ENCODE measurements at regions not wholly inside any gene's neighbourhood (a gene's known extent, or its start where the extent isn't known, plus 50 kb on each side); places are given as distances from the start of the nearest gene placed in this dataset.

DNA sequence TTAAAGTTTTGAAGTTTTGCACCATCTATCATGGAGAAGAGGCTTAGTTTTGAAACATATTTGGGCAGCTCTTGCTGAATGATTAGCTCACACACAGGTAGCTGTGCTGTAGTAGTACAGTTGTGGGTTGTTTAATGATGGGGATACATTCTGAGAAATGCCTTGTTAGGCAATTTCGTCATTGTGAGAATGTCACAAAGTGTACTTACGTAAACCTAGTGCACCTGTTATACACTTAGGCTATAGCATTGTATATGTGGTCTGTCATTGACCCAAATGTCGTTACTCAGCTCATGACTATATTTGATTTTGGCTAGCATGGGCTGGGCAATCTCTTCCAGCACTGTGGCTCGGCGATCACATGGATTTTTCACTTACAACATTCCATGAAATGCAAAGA, 247.2 kb upstream of the IGFBP3 start:
- intact Hi-C loops (cut with micrococcal nuclease), result no loop called here
- Histone ChIP-seq H3K27ac (ENCODE audit: low read depth, low read length) (no peak overlapping the region), H3K27me3 (ENCODE audit: insufficient read depth, low read length) (no peaks in the 10 kb centered on the region), H3K79me2 (ENCODE audit: insufficient read depth, low read length) (no peaks in the 10 kb centered on the region), H3K9me2 (ENCODE audit: insufficient read depth) (no peaks in the 10 kb centered on the region), H3K9me3 (ENCODE audit: control insufficient read depth in 1 of 2, insufficient read depth in 1 of 2, low read depth in 1 of 2, low read length in 2 of 2) (no peaks in the 10 kb centered on the region), H3K4me2 (ENCODE audit: low read length) (no peak overlapping the region), H4K20me1 (ENCODE audit: insufficient read depth) (no peaks in the 10 kb centered on the region), H3K36me3 (ENCODE audit: control insufficient read depth in 1 of 2, insufficient read depth in 2 of 2, low read length in 2 of 2) (no peaks in the 10 kb centered on the region), H3K4me1 (ENCODE audit: control insufficient read depth in 1 of 2, insufficient read depth in 2 of 2, low read length in 2 of 2) (no peaks in the 10 kb centered on the region), H2AFZ (ENCODE audit: low read depth, low read length, poor library complexity, severe bottlenecking) (no peak overlapping the region), H3K9ac (ENCODE audit: low read length) (no peak overlapping the region), H3K4me3 (replicated peaks in 1 of 2; ENCODE audit: low read depth in 1 of 2, low read length in 2 of 2) (no peak overlapping the region)
- ATAC-seq, result no peak
- POLR2A ChIA-PET, result no interaction called here
- CTCF ChIA-PET, result no interaction called here
- BruUV-seq (replicated peaks), result no TSS peak
- DNase-seq (ENCODE audit: low read depth, low spot score), result no peak
- TF ChIP-seq SP1 (IDR thresholded peaks at IDR 0.05; ENCODE audit: low read depth), result no peak
- TF ChIP-seq CTCF (IDR thresholded peaks at IDR 0.05 in 2 of 3, conservative IDR thresholded peaks at IDR 0.05 in 1 of 3; ENCODE audit: borderline replicate concordance in 1 of 3, insufficient read depth in 1 of 3, low read depth in 2 of 3, low read length in 2 of 3), result no peak
- no peak for TF ChIP-seq ATF3 (IDR thresholded peaks at IDR 0.05)
- TF ChIP-seq REST (IDR thresholded peaks at IDR 0.05; ENCODE audit: low read depth), result no peak
- TF ChIP-seq, protein P1, sequence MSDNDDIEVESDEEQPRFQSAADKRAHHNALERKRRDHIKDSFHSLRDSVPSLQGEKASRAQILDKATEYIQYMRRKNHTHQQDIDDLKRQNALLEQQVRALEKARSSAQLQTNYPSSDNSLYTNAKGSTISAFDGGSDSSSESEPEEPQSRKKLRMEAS (IDR thresholded peaks at IDR 0.05), result no peak
- no peak for TF ChIP-seq ZNF274 (IDR thresholded peaks at IDR 0.05; ENCODE audit: low read depth, low read length)
- no peak for TF ChIP-seq EZH2 (IDR thresholded peaks at IDR 0.05)
- TF ChIP-seq POLR2AphosphoS5 (IDR thresholded peaks at IDR 0.05; ENCODE audit: low read depth, low read length), result no peak
- TF ChIP-seq TCF7L2 (IDR thresholded peaks at IDR 0.05; ENCODE audit: borderline replicate concordance, extremely low read depth, insufficient read depth, insufficient read length), result no peak
- TF ChIP-seq ZFX (IDR thresholded peaks at IDR 0.05), result no peak
- no peak for TF ChIP-seq EGR1 (IDR thresholded peaks at IDR 0.05; ENCODE audit: low read depth)
- no peak for TF ChIP-seq CBX3 (IDR thresholded peaks at IDR 0.05; ENCODE audit: low read depth)
- TF ChIP-seq ZBTB33 (IDR thresholded peaks at IDR 0.05; ENCODE audit: extremely low read depth, insufficient replicate concordance, low read length), result no peak
- no peak for TF ChIP-seq POLR2A (IDR thresholded peaks at IDR 0.05; ENCODE audit: borderline replicate concordance, extremely low read depth, insufficient read depth, insufficient read length)
- TF ChIP-seq JUND (IDR thresholded peaks at IDR 0.05), result no peak
- TF ChIP-seq EZH2phosphoT487 (IDR thresholded peaks at IDR 0.05; ENCODE audit: borderline replicate concordance), result no peak
- TF ChIP-seq FOSL1 (IDR thresholded peaks at IDR 0.05; ENCODE audit: low read depth), result no peak
- no peak for TF ChIP-seq SIN3A (IDR thresholded peaks at IDR 0.05; ENCODE audit: low read depth)
- no peak for TF ChIP-seq YY1 (IDR thresholded peaks at IDR 0.05; ENCODE audit: extremely low read depth, insufficient replicate concordance, low read depth, low read length)
- RAD21 ChIA-PET (ENCODE audit: low non-redundant PET in 1 of 2, low total read pairs in 2 of 2, uncharacterized antibody in 2 of 2, unreplicated experiment in 2 of 2), result no interaction called here
